ENCODE measurements at regions not wholly inside any gene's neighbourhood (a gene's known extent, or its start where the extent isn't known, plus 50 kb on each side); places are given as distances from the start of the nearest gene placed in this dataset.

GRCh38 chr14:51428981-51429380 lies 188.9 kb downstream of the TMX1 start:
- DNase-seq (ENCODE audit: low read depth in 1 of 2, low spot score in 2 of 2) (no peak), FAIRE-seq (no peak)
- H3K27me3 ChIP-seq (replicated peaks in 1 of 4; ENCODE audit: control insufficient read depth in 3 of 4, extremely low read depth in 1 of 4, insufficient read depth in 3 of 4, low read length in 3 of 4), result no peaks in the 10 kb centered on the region
- H2BK20ac ChIP-seq (ENCODE audit: low read length), result no peak overlapping the region
- 94% methylated on average over 1 of the region's 1 CpG; no CpG with 5 or more reads in 1 of the 2 experiments for WGBS, 2 experiments (ENCODE audit: extremely low coverage in 1 of 2, insufficient coverage in 1 of 2, insufficient read length in 1 of 2, insufficient replicate concordance in 2 of 2, low coverage in 1 of 2, low lambda C conversion rate in 2 of 2, missing lambda C conversion rate in 1 of 2)
- no peak overlapping the region for H3K4me3 ChIP-seq (ENCODE audit: extremely low read depth in 1 of 4, insufficient read depth in 2 of 4, low read depth in 3 of 4, low read length in 4 of 4)
- no peak overlapping the region for H2BK120ac ChIP-seq (replicated peaks; ENCODE audit: low read depth, low read length)
- no peak overlapping the region for H3K27ac ChIP-seq (ENCODE audit: low read depth, low read length)
- H3K9me3 ChIP-seq (ENCODE audit: insufficient read depth in 2 of 2, low read depth in 1 of 2, low read length in 1 of 2), result no peaks in the 10 kb centered on the region
- no peak overlapping the region for H2AFZ ChIP-seq (ENCODE audit: low read length)
- H2BK15ac ChIP-seq (ENCODE audit: low read length), result no peak overlapping the region
- H3K56ac ChIP-seq (replicated peaks; ENCODE audit: insufficient read length, low read depth, low read length), result no peak overlapping the region
- no peak overlapping the region for H4K5ac ChIP-seq (ENCODE audit: insufficient read length, low read depth, low read length)
- peaks cover 0 to 4% (median 0%) of the 10 kb centered on the region in 4 experiments; a peak in 1 of 7 replicates for H3K4me1 ChIP-seq (replicated peaks in 1 of 4; ENCODE audit: control insufficient read depth in 3 of 4, insufficient read depth in 4 of 4, low read length in 3 of 4)
- POLR2A ChIA-PET (ENCODE audit: partially characterized antibody), result no interaction called here
- no peak overlapping the region for H4K8ac ChIP-seq (ENCODE audit: extremely low read depth, insufficient read depth, low read length)
- no peak overlapping the region for H2BK5ac ChIP-seq (ENCODE audit: low read depth, low read length)
- no peak overlapping the region for H2BK12ac ChIP-seq (ENCODE audit: low read depth, low read length)
- H3K4me2 ChIP-seq (ENCODE audit: insufficient read depth in 1 of 2, low read depth in 2 of 2, low read length in 2 of 2), result no peak overlapping the region
- no peaks in the 10 kb centered on the region for H3K79me2 ChIP-seq (ENCODE audit: control insufficient read depth in 1 of 2, insufficient read depth in 2 of 2, low read length in 2 of 2)
- H3K4ac ChIP-seq (replicated peaks; ENCODE audit: insufficient read length, low read depth, low read length), result no peak overlapping the region
- H3K14ac ChIP-seq (ENCODE audit: insufficient read length), result no peak overlapping the region
- H3K9ac ChIP-seq (replicated peaks in 1 of 4; ENCODE audit: extremely low read depth in 1 of 4, low read depth in 3 of 4, low read length in 3 of 4), result no peak overlapping the region
- H4K91ac ChIP-seq (replicated peaks; ENCODE audit: insufficient read length, low read length), result no peak overlapping the region
- H4K20me1 ChIP-seq (replicated peaks in 1 of 2; ENCODE audit: control insufficient read depth in 1 of 2, insufficient read depth in 2 of 2, low read length in 2 of 2), result no peaks in the 10 kb centered on the region
- H3K23me2 ChIP-seq (ENCODE audit: low read depth, low read length), result no peaks in the 10 kb centered on the region
- CTCF ChIA-PET (ENCODE audit: partially characterized antibody), result interaction anchor here (0.5 to 0.6 kb wide), 2 partner anchors 429 to 432 kb away, joined by 3 read pairs; no protein-coding TSS in a partner anchor
- H3K79me1 ChIP-seq (ENCODE audit: low read depth, low read length), result no peaks in the 10 kb centered on the region
- H3K18ac ChIP-seq (ENCODE audit: extremely low read depth, low read length), result no peak overlapping the region
- no peak overlapping the region for H3K23ac ChIP-seq (ENCODE audit: insufficient read length)
- no peak overlapping the region for H2AK5ac ChIP-seq (ENCODE audit: low read depth, low read length)
- H3K36me3 ChIP-seq (ENCODE audit: control insufficient read depth in 2 of 4, insufficient read depth in 4 of 4, low read length in 3 of 4), result no peaks in the 10 kb centered on the region
- no peak for TF ChIP-seq SP2 (IDR thresholded peaks at IDR 0.05; ENCODE audit: low read length)
- no peak for TF ChIP-seq YY1 (IDR thresholded peaks at IDR 0.05; ENCODE audit: low read depth, low read length)
- no peak for TF ChIP-seq MAX (IDR thresholded peaks at IDR 0.05)
- TF ChIP-seq NRF1 (IDR thresholded peaks at IDR 0.05; ENCODE audit: low read depth, low read length), result no peak
- no peak for TF ChIP-seq CBX5 (IDR thresholded peaks at IDR 0.05; ENCODE audit: low read depth, low read length)
- TF ChIP-seq CTCF (IDR thresholded peaks at IDR 0.05; ENCODE audit: control extremely low read depth in 1 of 3, insufficient read depth in 1 of 3, low read depth in 1 of 3, low read length in 3 of 3), result no peak
- TF ChIP-seq, protein P1, sequence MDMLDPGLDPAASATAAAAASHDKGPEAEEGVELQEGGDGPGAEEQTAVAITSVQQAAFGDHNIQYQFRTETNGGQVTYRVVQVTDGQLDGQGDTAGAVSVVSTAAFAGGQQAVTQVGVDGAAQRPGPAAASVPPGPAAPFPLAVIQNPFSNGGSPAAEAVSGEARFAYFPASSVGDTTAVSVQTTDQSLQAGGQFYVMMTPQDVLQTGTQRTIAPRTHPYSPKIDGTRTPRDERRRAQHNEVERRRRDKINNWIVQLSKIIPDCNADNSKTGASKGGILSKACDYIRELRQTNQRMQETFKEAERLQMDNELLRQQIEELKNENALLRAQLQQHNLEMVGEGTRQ (IDR thresholded peaks at IDR 0.05; ENCODE audit: low read length), result no peak
- TF ChIP-seq KDM1A (IDR thresholded peaks at IDR 0.05; ENCODE audit: borderline replicate concordance, low read length), result no peak
- TF ChIP-seq, protein P2, sequence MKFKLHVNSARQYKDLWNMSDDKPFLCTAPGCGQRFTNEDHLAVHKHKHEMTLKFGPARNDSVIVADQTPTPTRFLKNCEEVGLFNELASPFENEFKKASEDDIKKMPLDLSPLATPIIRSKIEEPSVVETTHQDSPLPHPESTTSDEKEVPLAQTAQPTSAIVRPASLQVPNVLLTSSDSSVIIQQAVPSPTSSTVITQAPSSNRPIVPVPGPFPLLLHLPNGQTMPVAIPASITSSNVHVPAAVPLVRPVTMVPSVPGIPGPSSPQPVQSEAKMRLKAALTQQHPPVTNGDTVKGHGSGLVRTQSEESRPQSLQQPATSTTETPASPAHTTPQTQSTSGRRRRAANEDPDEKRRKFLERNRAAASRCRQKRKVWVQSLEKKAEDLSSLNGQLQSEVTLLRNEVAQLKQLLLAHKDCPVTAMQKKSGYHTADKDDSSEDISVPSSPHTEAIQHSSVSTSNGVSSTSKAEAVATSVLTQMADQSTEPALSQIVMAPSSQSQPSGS (IDR thresholded peaks at IDR 0.05; ENCODE audit: low read length), result no peak

Measured in H1 (cell line).